Activated naive CD4-positive, alpha-beta T cell treated with anti-CD3 and anti-CD28 coated beads, Interleukin-2, amount 50 U/mL, for 24 hours (primary cell): ENCODE measurements at regions not wholly inside any gene's neighbourhood (a gene's known extent, or its start where the extent isn't known, plus 50 kb on each side); places are given as distances from the start of the nearest gene placed in this dataset.

ENCODE experiments used
- H3K27ac Mint-ChIP-seq: one replicate; pipeline ENCODE4 v1.8.0; 2021; ENCODE audit warnings: mild to moderate bottlenecking, mixed read lengths
- H3K27me3 Mint-ChIP-seq: one replicate; pipeline ENCODE4 v1.8.0; 2021; ENCODE audit warnings: mixed read lengths
- H3K36me3 Mint-ChIP-seq: one replicate; pipeline ENCODE4 v1.8.0; 2021; ENCODE audit warnings: mixed read lengths
- H3K4me1 Mint-ChIP-seq: one replicate; pipeline ENCODE4 v1.8.0; 2021; ENCODE audit warnings: mixed read lengths
- H3K4me3 Mint-ChIP-seq: one replicate; pipeline ENCODE4 v1.8.0; 2021; ENCODE audit warnings: mild to moderate bottlenecking, mixed read lengths
- H3K9me3 Mint-ChIP-seq: one replicate; pipeline ENCODE4 v1.8.0; 2021; ENCODE audit warnings: mixed read lengths

DNA sequence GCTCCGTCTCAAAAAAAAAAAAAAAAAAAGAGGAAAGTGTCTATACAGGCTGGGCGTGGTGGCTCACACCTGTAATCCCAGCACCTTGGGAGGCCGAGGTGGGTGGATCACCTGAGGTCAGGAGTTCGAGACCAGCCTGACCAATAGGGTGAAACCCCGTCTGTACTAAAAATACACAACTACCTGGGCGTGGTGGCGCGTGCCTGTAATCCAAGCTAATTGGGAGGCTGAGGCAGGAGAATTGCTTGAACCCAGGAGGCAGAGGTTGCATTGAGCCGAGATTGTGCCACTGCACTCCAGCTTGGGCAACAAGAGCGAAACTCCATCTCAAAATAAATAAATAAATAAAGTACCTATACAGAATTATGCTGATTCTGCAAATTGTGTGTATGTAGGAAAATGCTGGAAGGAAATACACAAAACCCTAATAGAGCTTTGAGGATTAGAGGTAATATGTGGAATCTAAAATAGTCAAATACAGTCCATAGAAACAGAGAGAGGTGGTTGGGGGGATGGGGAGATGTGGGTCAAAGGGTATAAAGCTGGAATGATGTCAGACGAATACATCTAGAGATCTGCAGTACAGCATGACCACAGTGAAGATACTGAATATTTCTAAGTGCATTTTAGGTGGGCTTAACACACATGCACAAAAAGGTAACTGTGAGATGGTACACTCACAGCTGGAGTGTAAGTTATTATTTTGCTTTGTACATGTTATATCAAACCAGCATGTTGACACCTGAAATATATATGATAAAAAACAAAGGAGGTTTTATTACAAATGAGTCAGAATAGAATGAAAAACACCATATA lies 174.5 kb upstream of the KLF14 start:
- no peaks in the 10 kb centered on the region for H3K9me3 Mint-ChIP-seq
- H3K27me3 Mint-ChIP-seq: no peaks in the 10 kb centered on the region
- peak overlapping the region; percentile 99 for H3K27ac Mint-ChIP-seq
- peaks cover 85% of the 10 kb centered on the region for H3K4me1 Mint-ChIP-seq
- H3K36me3 Mint-ChIP-seq: peaks cover 46% of the 10 kb centered on the region
- H3K4me3 Mint-ChIP-seq: peak overlapping the region; percentile 92

DNA sequence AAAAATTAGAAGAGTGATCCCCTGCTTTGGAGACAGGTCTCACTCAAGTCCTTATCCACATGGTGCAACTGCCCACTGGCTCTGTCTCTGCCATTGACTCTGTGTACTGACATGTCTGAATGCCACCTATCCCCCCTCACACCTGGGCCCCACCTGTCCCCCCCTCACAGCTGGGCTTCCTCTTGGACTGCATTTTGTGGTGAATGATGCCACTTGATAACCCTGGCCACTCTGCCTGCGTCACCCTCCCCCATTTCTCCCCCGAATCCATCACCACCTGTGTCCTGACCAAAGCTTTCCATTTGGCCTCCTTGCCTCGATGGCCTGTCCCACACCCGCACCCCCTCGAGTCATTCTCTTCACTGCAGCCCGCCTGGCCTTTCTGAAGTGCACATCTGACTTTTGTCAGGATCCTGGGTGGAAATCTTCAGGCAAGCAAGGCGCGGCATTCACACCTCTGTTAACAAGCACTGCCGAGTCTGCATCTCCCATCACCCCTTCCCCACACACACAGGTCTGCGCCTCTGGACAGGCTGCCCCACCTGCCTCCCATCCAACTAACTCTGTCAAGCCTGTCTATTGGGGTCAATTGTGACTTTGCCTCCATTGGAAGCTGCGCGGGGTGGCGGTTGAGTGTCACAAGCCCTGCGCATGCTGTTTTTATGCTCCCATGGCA lies 175.3 kb upstream of the KLF14 start:
- H3K27ac Mint-ChIP-seq: peak overlapping the region; percentile 99
- H3K36me3 Mint-ChIP-seq: peaks cover 42% of the 10 kb centered on the region
- peaks cover 85% of the 10 kb centered on the region for H3K4me1 Mint-ChIP-seq
- no peaks in the 10 kb centered on the region for H3K27me3 Mint-ChIP-seq
- no peaks in the 10 kb centered on the region for H3K9me3 Mint-ChIP-seq
- peak overlapping the region; percentile 92 for H3K4me3 Mint-ChIP-seq

DNA sequence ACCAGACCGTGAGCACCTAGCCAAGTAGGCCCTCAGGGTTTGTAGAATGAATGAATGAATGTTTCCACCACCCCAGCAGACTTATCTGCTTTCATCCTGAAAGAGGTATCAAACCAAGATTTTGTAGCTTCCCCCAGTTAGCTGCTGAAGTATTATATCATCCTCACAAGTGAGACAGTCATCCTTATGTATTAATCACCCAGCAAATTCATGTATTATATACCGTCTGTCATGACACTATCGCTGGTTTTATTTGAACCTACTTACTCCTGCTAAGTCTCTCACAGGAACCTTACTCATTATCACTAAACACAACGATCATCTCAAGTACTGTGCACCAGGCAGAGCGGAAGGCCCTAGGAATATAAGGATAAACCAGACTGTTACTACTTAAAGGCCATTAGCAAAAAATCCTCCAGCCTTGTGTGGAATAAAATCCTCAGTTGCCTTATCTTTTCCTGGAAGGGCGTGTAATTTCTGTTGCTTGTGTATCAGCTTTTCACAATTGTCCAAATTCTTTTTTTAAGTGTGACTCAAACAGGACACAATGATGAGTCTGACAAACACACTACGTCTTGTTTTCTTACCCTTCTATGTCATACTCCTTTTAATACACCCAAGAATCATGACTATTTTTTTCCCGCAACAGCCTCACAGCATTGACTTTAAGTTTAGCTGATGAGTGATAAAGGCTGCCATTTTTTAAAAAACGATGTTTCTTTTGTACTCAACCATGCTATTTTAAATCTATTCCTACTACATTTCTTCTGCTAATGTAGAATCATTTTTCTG lies 176.1 kb upstream of the KLF14 start:
- Mint-ChIP-seq H3K4me1 (peaks cover 90% of the 10 kb centered on the region), H3K36me3 (peaks cover 43% of the 10 kb centered on the region), H3K27me3 (no peaks in the 10 kb centered on the region), H3K4me3 (peak overlapping the region; percentile 92), H3K9me3 (no peaks in the 10 kb centered on the region), H3K27ac (peak overlapping the region; percentile 99)

- no peaks in the 10 kb centered on the region for H3K9me3 Mint-ChIP-seq
- H3K4me3 Mint-ChIP-seq: peak overlapping the region; percentile 92
- H3K4me1 Mint-ChIP-seq: peaks cover 94% of the 10 kb centered on the region
- no peaks in the 10 kb centered on the region for H3K27me3 Mint-ChIP-seq
- H3K36me3 Mint-ChIP-seq: peaks cover 45% of the 10 kb centered on the region
- peak overlapping the region; percentile 99 for H3K27ac Mint-ChIP-seq
These were observed 177.2 kb upstream of the KLF14 start for GRCh38 chr7:130910949-130911944.

DNA sequence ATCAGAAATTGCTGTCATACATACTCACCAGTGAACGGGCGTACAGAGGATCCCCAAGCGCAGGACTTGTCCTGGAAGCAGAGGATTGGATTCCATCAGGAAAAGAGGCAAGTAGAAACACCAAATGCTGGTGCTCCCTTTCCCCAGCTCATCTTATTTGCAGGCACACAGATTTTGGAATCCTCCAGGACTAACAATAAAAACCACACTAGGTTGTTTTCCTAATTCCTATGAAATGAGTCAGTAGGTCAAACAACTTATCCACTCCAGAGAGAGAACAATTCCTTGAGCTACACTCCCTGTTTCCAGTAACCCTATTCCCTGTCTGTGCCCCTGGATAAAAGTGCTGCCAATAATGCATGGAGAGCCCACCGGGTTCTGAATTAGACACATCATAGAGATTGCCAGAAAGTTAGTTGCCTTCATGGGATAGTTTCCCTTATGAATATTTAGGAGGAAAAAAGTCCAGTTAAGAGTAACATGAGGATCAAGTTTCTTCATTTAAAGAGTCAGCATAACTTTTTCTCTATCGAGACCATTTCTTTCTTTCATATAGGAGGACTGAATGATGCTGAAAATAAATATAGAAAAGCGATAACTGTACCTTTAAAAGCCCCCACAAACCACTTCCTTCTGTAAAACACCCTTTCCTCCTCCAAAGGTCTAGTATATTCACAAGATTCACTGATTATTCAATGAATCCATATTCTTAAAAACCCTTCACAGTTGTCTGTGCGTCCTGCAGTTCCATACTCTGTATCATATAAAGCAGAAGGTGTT lies 178.3 kb upstream of the KLF14 start:
- H3K9me3 Mint-ChIP-seq: no peaks in the 10 kb centered on the region

DNA sequence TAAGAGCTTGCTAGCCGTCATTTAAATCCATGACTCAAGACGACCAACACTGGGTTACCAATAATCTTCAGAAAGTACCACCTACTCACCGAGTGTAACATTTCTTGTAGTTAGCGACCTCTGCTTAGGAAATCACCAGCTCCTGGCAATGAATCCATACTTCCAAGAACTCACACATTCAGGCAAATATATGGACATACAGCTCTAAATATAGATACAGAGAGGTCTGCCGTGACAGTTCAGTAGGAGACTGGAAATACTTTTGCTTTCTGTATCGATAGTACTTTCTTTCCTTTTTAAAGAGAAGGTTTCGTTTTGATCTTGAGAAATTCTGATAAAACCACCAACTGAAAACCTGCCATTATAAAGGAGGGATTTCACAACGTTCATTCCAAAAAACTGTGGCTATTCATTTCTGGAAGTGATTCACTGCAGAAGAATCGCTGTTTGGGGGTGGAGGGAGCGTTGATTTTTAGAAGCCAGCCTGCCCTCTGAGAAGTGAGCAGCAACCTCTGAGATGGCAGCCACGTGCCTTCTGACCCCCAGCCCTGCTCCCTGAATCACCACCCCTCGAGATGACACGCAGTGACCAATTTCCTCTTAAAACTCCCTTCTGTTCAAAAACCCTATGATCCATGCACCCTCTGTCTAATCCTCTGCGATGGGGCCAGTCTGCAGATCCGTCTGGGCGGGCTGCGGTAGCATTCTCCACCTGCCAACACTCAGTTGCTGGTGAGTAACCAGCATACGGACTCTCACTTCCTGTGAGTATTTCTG lies 179.0 kb upstream of the KLF14 start:
- Mint-ChIP-seq H3K4me3 (peak overlapping the region; percentile 92), H3K36me3 (peaks cover 49% of the 10 kb centered on the region), H3K27ac (peak overlapping the region; percentile 99), H3K27me3 (no peaks in the 10 kb centered on the region), H3K4me1 (peaks cover 95% of the 10 kb centered on the region), H3K9me3 (no peaks in the 10 kb centered on the region)

More for the DNA sequence above, 178.3 kb upstream of the KLF14 start:
- Mint-ChIP-seq H3K4me1 (peaks cover 94% of the 10 kb centered on the region), H3K27ac (peak overlapping the region; percentile 99), H3K36me3 (peaks cover 49% of the 10 kb centered on the region), H3K27me3 (no peaks in the 10 kb centered on the region), H3K4me3 (peak overlapping the region; percentile 92)

GRCh38 chr7:130913639-130914553 lies 179.9 kb upstream of the KLF14 start:
- Mint-ChIP-seq H3K9me3 (no peaks in the 10 kb centered on the region), H3K27ac (peak overlapping the region; percentile 99), H3K4me3 (peak overlapping the region; percentile 92), H3K27me3 (no peaks in the 10 kb centered on the region), H3K36me3 (peaks cover 56% of the 10 kb centered on the region), H3K4me1 (peaks cover 98% of the 10 kb centered on the region)

DNA sequence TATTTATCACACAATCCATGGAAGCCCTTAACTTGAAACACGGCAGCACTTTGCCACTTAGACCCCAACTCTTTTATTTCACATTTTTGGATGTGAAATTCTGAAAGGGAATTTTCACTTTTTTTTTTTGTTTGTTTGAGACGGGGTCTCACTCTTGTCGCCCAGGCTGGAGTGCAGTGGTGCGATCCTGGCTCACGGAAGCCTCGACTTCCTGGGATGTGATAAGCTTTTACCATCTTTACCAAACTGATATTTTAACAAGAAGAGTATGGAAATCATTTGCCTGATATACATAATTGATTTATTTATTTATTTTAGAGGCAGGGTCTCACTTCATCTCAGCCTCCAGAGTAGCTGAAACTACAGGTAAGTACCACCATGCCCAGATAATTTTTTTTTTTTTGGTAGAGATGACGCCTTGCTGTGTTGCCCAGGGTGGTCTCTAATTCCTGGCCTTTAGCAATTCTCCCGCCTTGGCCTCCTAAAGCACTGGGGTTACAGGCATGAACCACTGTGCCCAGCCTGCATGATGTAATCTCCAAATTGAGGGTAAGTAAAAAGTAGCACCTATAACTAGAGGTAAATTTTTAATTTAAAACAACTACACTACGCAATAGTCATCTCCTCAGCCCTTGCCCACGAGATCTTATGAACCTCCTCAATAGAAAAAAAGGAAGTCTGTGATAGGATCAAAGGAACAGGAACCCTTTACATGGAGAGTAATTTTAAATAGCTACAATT lies 180.7 kb upstream of the KLF14 start:
- Mint-ChIP-seq H3K36me3 (peaks cover 57% of the 10 kb centered on the region), H3K4me1 (peaks cover 98% of the 10 kb centered on the region), H3K9me3 (no peaks in the 10 kb centered on the region), H3K27me3 (no peaks in the 10 kb centered on the region), H3K4me3 (peak overlapping the region; percentile 92), H3K27ac (peak overlapping the region; percentile 99)

GRCh38 chr7:130917669-130918128 lies 183.7 kb upstream of the KLF14 start:
- H3K4me3 Mint-ChIP-seq: peak overlapping the region; percentile 74
- no peaks in the 10 kb centered on the region for H3K9me3 Mint-ChIP-seq
- peaks cover 89% of the 10 kb centered on the region for H3K4me1 Mint-ChIP-seq
- peak overlapping the region; percentile 94 for H3K27ac Mint-ChIP-seq
- H3K27me3 Mint-ChIP-seq: no peaks in the 10 kb centered on the region
- peaks cover 35% of the 10 kb centered on the region for H3K36me3 Mint-ChIP-seq

DNA sequence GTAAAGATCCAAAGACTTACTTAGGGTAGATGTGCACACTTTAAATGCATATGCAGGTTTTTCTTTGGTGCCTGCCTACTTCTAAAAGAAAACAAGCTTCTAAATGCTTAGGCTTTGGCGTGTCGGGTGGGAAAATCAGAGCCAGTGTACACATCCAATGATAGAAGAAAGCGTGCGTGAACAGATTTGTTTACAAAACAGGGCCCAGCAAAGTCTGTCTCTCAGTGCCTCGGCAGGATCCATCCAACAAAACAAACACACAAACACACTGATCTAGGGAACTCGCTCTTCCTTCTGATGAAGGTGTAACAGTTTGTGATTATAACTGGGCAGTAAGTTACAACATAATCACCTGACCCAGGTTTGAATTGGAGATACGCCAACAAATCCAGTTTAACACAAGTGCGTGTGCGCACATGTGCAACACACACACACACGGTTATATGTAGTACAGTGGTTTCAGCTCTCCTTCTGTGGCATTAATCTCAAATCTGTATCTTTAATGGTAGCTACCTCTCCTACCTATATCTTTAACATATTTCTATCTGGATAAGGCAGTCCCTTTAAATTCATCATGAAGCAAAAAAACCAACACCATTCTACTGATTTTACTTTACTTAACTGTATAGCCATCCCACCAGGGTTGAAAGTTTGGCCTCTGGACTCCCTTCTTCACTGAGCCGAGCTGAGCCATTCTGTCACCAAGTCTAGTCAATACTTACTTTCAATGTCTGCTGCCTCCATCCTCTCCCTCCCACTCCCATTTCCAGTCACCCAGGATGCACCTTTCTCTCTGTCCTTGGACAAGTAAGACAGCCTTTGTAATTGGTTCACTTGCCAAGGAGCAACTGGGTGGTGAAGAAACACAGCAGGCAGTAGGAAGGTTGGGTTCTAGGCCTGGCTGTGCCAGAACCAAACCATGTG lies 184.4 kb upstream of the KLF14 start:
- no peaks in the 10 kb centered on the region for H3K9me3 Mint-ChIP-seq
- peak overlapping the region; percentile 94 for H3K27ac Mint-ChIP-seq
- H3K4me3 Mint-ChIP-seq: peak overlapping the region; percentile 74
- H3K36me3 Mint-ChIP-seq: peaks cover 39% of the 10 kb centered on the region
- no peaks in the 10 kb centered on the region for H3K27me3 Mint-ChIP-seq
- peaks cover 91% of the 10 kb centered on the region for H3K4me1 Mint-ChIP-seq

DNA sequence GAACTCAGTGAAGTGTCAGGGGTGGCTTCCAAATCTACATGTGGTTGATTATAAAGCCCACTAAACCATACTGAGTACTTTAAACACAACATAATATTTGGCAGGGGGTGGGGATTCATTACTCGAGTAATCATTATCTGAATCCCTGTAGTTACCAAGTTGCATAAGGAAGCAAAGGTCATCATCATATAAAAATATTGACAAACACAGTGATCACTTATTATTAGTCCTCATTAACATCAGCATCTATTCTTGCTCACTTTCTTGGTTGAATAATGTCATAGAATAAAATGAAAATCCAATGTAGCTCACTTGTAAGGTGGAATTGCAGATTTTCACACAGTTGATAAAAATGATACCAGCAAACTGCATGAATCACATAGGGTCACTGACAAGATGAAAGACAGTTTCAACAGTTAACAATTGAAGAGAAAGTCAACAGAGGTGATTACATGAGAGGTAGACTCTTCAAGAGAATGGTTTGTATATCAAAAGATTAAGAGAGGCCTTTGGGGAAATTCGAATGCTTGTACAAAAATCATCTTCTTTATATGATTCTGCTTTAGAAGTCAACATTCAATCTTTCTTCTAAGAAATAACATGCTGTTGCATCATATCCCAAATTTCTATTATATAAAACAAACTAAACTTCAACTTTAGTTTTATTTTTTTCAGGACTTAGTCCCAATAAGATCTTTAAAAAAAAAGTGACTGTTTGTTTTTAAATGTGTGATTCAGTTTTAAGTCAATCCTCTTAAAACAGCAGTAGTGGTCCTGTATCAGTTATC lies 185.5 kb upstream of the KLF14 start:
- H3K9me3 Mint-ChIP-seq: no peaks in the 10 kb centered on the region
- H3K4me3 Mint-ChIP-seq: peak overlapping the region; percentile 72
- H3K36me3 Mint-ChIP-seq: peaks cover 39% of the 10 kb centered on the region
- no peaks in the 10 kb centered on the region for H3K27me3 Mint-ChIP-seq
- H3K4me1 Mint-ChIP-seq: peaks cover 86% of the 10 kb centered on the region
- peak overlapping the region; percentile 94 for H3K27ac Mint-ChIP-seq
